C4-2B (cell line): ENCODE measurements at regions not wholly inside any gene's neighbourhood (a gene's known extent, or its start where the extent isn't known, plus 50 kb on each side); places are given as distances from the start of the nearest gene placed in this dataset.

Experiments used
- CTCF ChIP-seq: fragments of 450-650 bp; conservative IDR thresholded peaks from 2 replicates; pipeline ENCODE4 v1.5.1; 2017; ENCODE audit warnings: mild to moderate bottlenecking
- ZFX ChIP-seq: fragments of 450-650 bp; IDR thresholded peaks from 2 replicates; pipeline ENCODE4 v1.6.1; 2017

- TF ChIP-seq CTCF, result no peak
- TF ChIP-seq ZFX, result no peak
These were observed 185.7 kb upstream of the NWD2 start for GRCh38 chr4:37058826-37059225.
